Panc1 (cell line): ENCODE measurements at regions not wholly inside any gene's neighbourhood (a gene's known extent, or its start where the extent isn't known, plus 50 kb on each side); places are given as distances from the start of the nearest gene placed in this dataset.

Experiments
- ATAC-seq: fragments of 200-7000 bp; cut with Tn5 transposase; 2 replicates; pipeline ENCODE4 v1.9.1; 2020; ENCODE audit warnings: mild to moderate bottlenecking, moderate library complexity
- BruUV-seq: library from RNA; stranded (reverse); fragments of 400-500 nt; replicated peaks from 2 replicates; lab custom pipeline; 2021; lab: Mats Ljungman, UMichigan
- CTCF ChIA-PET: fragments of 300-600 bp; sonication (Branson Sonifier 250); formaldehyde crosslinking; loops from one replicate; lab custom pipeline; 2022; ENCODE audit warnings: antibody characterized with exemption; lab: Charles Lee
- POLR2A ChIA-PET: fragments of 300-600 bp; sonication (Branson Sonifier 250); formaldehyde crosslinking; loops from one replicate; lab custom pipeline; 2022; ENCODE audit warnings: antibody characterized with exemption; lab: Charles Lee
- DNase-seq: peaks from one replicate; pipeline ENCODE4 v3.0.0-alpha.2; 2010; ENCODE audit warnings: low read depth, low spot score
- H3K27ac ChIP-seq: 2 replicates; pipeline ENCODE4 v1.5.1; 2011; ENCODE audit warnings: mild to moderate bottlenecking, low read length, inconsistent platforms
- H3K27me3 ChIP-seq: fragments of 200-500 bp; sonication (Bioruptor generic); 2 replicates; pipeline ENCODE4 v1.6.0; 2014; ENCODE audit warnings: low read length, inconsistent platforms; ENCODE audit not compliant: control insufficient read depth, insufficient read depth
- H3K36me3 ChIP-seq: fragments of 200-500 bp; sonication (Bioruptor generic); 2 replicates; pipeline ENCODE4 v1.5.1; 2014; ENCODE audit warnings: inconsistent platforms, mild to moderate bottlenecking, low read length, moderate library complexity; ENCODE audit not compliant: control insufficient read depth, insufficient read depth
- H3K4me1 ChIP-seq: 2 replicates; pipeline ENCODE4 v1.5.1; 2011; ENCODE audit warnings: inconsistent platforms, mild to moderate bottlenecking, low read length, moderate library complexity; ENCODE audit not compliant: control insufficient read depth, insufficient read depth
- H3K4me3 ChIP-seq, 2 experiments: 2 replicates each; pipeline ENCODE4 v1.5.1; 2011 to 2012; ENCODE audit warnings: low read depth in 2 of 2, low read length in 2 of 2, mild to moderate bottlenecking in 2 of 2, inconsistent platforms in 1 of 2, moderate library complexity in 1 of 2
- H3K9me3 ChIP-seq: fragments of 200-500 bp; sonication (Bioruptor generic); 2 replicates; pipeline ENCODE4 v1.5.1; 2014; ENCODE audit warnings: low read depth, mild to moderate bottlenecking, inconsistent platforms, low read length, moderate library complexity; ENCODE audit not compliant: control insufficient read depth, insufficient read depth
- POLR2AphosphoS5 ChIP-seq: IDR thresholded peaks from 2 replicates; pipeline ENCODE4 v1.6.1; 2012; ENCODE audit warnings: mild to moderate bottlenecking, low read depth, low read length, moderate library complexity
- REST ChIP-seq, 2 experiments: IDR thresholded peaks; 2 replicates each; pipeline ENCODE4 v1.6.1; 2011 to 2012; ENCODE audit warnings: low read depth in 2 of 2, control low read depth in 1 of 2, low read length in 1 of 2, mild to moderate bottlenecking in 1 of 2, moderate library complexity in 1 of 2; ENCODE audit not compliant: insufficient read depth in 1 of 2
- SIN3A ChIP-seq: IDR thresholded peaks from 2 replicates; pipeline ENCODE4 v1.6.1; 2012; ENCODE audit warnings: low read depth, mild to moderate bottlenecking, low read length, moderate library complexity, borderline replicate concordance; ENCODE audit not compliant: insufficient read depth
- TCF7L2 ChIP-seq: IDR thresholded peaks from 2 replicates; pipeline ENCODE4 v1.6.1; 2011; ENCODE audit warnings: mild to moderate bottlenecking, low read depth, low read length, inconsistent platforms
- in situ Hi-C: cut with HindIII; loops from 2 replicates; pipeline ENCODE4 v1.10.0; 2016; ENCODE audit warnings: low sequenced_read_pairs, low pct_unique_long_range_greater_than_20kb
- intact Hi-C: fragments of 100-400 bp; cut with micrococcal nuclease; formaldehyde crosslinking; loops from one replicate; pipeline ENCODE4 v1.10.0; 2022; ENCODE audit not compliant: unreplicated experiment
- TF ChIP-seq, protein P1 (sequence below): fragments of 450-650 bp; IDR thresholded peaks from 2 replicates; pipeline ENCODE4 v1.5.1; 2017; ENCODE audit warnings: mild to moderate bottlenecking

GRCh38 chr18:41871229-41872000, 83.6 kb upstream of the PIK3C3 start:
- ChIA-PET POLR2A (no interaction called here), CTCF (no interaction called here)
- Histone ChIP-seq H3K4me1 (no peaks in the 10 kb centered on the region), H3K36me3 (no peaks in the 10 kb centered on the region), H3K27me3 (no peaks in the 10 kb centered on the region), H3K9me3 (no peaks in the 10 kb centered on the region), H3K27ac (no peak overlapping the region), H3K4me3 (no peak overlapping the region)
- no peak for DNase-seq
- intact Hi-C loops: no loop called here
- in situ Hi-C loops: no loop called here
- TF ChIP-seq TCF7L2 (no peak), POLR2AphosphoS5 (no peak), SIN3A (no peak), REST (IDR thresholded peaks at IDR 0.05; ENCODE audit: insufficient read depth in 1 of 2, low read depth in 2 of 2, low read length in 1 of 2) (no peak)
- TF ChIP-seq, protein P1, sequence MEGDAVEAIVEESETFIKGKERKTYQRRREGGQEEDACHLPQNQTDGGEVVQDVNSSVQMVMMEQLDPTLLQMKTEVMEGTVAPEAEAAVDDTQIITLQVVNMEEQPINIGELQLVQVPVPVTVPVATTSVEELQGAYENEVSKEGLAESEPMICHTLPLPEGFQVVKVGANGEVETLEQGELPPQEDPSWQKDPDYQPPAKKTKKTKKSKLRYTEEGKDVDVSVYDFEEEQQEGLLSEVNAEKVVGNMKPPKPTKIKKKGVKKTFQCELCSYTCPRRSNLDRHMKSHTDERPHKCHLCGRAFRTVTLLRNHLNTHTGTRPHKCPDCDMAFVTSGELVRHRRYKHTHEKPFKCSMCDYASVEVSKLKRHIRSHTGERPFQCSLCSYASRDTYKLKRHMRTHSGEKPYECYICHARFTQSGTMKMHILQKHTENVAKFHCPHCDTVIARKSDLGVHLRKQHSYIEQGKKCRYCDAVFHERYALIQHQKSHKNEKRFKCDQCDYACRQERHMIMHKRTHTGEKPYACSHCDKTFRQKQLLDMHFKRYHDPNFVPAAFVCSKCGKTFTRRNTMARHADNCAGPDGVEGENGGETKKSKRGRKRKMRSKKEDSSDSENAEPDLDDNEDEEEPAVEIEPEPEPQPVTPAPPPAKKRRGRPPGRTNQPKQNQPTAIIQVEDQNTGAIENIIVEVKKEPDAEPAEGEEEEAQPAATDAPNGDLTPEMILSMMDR: no peak
- ATAC-seq: no peak
- BruUV-seq: no TSS peak

DNA sequence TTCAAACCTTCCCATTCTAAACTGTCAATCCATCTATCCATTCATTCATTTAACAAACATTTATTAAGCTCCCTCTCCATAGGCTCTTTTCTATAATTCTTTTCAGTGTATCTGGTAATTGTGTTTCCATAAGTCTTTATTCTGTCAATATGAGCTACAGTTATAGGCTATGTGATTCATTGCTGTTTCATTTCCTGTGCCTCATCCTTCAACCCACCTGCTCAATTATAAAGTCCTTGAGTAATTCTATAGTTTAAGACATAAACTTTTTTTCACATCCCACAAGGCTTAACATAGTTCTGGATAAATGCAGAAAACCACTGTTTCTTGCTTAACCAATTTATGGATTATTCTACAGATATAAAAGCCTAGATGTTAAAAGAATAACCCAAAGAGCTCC, 84.2 kb upstream of the PIK3C3 start:
- DNase-seq (no peak), ATAC-seq (no peak)
- Histone ChIP-seq H3K9me3 (no peaks in the 10 kb centered on the region), H3K27me3 (no peaks in the 10 kb centered on the region), H3K36me3 (no peaks in the 10 kb centered on the region), H3K27ac (no peak overlapping the region), H3K4me3 (no peak overlapping the region), H3K4me1 (no peaks in the 10 kb centered on the region)
- no TSS peak for BruUV-seq
- ChIA-PET CTCF (no interaction called here), POLR2A (no interaction called here)
- in situ Hi-C loops (no loop called here), intact Hi-C loops (no loop called here)
- TF ChIP-seq, protein P1: no peak
- no peak for TF ChIP-seq SIN3A
